ENCODE measurements at regions not wholly inside any gene's neighbourhood (a gene's known extent, or its start where the extent isn't known, plus 50 kb on each side); places are given as distances from the start of the nearest gene placed in this dataset.

DNA sequence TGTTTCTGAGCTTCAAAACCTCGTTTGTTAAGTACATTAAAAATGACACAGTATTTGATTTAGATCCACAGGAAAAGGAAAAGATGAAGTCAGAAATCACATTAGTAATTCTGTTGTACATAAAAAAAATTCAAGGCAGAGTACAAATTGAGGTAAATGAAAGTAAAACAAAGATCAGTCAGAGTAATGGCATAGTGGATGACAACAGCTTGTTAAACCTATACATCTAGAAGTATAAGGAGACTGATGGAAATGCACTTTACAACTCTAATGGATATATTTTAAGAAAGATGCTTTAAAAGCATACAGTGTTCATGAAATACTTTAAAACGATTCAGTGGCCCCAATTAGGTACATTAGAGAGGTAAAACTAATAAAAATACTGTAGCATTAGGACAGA, 631.3 kb upstream of the SEMA6A start:
- TF ChIP-seq, protein P1, sequence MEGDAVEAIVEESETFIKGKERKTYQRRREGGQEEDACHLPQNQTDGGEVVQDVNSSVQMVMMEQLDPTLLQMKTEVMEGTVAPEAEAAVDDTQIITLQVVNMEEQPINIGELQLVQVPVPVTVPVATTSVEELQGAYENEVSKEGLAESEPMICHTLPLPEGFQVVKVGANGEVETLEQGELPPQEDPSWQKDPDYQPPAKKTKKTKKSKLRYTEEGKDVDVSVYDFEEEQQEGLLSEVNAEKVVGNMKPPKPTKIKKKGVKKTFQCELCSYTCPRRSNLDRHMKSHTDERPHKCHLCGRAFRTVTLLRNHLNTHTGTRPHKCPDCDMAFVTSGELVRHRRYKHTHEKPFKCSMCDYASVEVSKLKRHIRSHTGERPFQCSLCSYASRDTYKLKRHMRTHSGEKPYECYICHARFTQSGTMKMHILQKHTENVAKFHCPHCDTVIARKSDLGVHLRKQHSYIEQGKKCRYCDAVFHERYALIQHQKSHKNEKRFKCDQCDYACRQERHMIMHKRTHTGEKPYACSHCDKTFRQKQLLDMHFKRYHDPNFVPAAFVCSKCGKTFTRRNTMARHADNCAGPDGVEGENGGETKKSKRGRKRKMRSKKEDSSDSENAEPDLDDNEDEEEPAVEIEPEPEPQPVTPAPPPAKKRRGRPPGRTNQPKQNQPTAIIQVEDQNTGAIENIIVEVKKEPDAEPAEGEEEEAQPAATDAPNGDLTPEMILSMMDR (IDR thresholded peaks at IDR 0.05), result no peak
- TF ChIP-seq POLR2A (IDR thresholded peaks at IDR 0.05) (no peak), POLR2AphosphoS5 (IDR thresholded peaks at IDR 0.05) (no peak)
